ENCODE measurements at regions not wholly inside any gene's neighbourhood (a gene's known extent, or its start where the extent isn't known, plus 50 kb on each side); places are given as distances from the start of the nearest gene placed in this dataset.

GRCh38 chr13:97111756-97112155 lies 110.4 kb upstream of the MBNL2 start:
- no peak for DNase-seq

GRCh38 chr13:97112446-97113152 lies 109.5 kb upstream of the MBNL2 start:
- DNase-seq, result no peak

GRCh38 chr13:97113231-97114001 lies 108.7 kb upstream of the MBNL2 start:
- no peak for DNase-seq

DNA sequence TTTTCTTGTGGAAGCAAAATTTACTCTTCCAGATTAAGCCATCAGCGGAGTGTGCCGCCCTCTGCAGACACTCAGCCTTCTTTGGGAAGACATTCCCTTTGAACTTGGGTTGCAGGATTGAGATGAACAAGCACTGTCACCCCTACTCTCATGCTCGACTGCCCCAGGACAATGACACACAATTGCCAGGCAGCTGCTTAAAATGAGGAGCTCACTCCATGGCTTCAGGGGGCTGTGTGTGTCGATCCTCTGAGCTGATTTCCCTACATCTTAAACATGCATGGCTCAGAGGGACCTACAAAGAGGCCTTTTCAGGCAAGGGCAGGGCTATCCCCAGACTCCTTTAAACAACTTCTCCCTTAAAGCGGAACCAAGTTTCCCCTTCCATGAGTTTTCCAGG lies 107.5 kb upstream of the MBNL2 start:
- DNase-seq, result no peak

DNA sequence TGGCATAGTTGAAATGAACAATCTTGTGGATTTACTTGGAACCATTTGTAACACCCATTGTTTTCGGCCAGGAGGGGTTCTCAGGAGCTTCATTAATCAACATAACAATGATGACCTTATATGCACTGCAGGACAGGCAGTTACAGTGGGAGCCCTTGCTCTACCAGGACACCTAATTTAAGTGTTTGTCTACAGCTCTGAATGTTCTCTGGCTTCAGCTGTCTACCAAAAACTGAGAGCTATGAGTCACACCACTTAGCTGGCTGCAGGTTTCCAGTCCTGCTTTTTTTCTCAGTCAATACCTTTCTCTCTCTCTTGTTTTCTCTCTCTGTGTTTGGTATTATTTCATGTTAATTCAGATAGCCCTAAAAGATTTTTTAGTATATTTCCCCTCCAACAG lies 105.4 kb upstream of the MBNL2 start:
- DNase-seq, result peak; percentile 73

GRCh38 chr13:97117388-97117910 lies 104.7 kb upstream of the MBNL2 start:
- peak; percentile 1 for DNase-seq

DNA sequence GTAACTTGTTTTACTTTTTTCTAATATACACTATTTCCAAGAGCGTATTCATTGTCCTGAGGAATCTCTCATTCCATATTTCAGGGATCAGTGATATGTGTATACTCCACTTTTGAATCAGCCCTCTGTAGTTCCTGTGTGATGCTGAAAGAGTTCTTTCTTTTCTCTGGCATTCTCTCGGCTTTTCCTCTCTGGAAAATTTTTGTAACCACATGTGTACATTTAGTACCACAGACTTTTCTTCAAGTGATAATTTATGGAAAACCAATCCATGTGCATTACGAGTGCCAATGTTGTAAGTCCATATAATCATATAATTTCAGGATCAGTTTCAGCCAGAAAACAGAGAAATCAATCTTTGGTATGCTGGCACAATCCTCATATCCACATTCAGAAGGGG lies 102.2 kb upstream of the MBNL2 start:
- no peak for DNase-seq

DNA sequence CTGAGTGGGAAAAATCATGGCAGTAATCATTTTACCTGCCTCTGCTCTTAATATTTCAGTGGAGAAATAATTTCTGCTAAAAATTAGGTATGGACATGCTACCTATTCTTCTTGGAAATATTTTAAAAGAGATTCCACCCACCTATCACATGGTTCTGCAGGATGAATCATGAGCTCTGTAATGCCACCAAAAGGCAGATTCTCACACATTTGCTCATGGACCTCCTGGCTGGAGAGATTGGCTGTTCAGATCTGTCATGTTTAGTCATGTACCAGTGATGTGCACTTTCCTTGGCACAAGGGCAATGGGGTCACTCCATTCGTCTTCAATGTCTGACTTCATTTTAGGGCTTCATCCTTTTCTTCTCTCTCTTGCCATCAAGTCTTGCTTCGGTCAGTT lies 101.8 kb upstream of the MBNL2 start:
- no peak for DNase-seq

DNA sequence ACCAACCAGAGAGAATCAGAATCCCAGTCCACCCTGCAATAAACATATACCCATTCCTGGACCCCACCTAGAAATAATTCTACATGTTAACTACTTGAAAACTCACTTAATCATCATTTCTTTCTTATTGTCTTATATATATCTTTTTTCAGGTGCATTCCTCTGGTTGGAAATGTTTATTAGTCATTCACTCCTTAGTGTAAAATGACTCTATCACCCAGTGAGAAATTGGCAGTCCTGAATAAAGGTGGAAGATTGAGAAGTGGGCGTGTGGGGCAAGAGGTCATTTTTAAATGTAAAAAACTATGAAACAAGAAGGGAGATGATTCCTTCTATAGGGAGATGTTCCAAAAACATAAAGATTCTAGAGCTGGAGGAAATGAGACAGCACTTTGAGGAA lies 101.2 kb upstream of the MBNL2 start:
- no peak for DNase-seq

GRCh38 chr13:97121894-97122293 lies 100.2 kb upstream of the MBNL2 start:
- no peak for DNase-seq

DNA sequence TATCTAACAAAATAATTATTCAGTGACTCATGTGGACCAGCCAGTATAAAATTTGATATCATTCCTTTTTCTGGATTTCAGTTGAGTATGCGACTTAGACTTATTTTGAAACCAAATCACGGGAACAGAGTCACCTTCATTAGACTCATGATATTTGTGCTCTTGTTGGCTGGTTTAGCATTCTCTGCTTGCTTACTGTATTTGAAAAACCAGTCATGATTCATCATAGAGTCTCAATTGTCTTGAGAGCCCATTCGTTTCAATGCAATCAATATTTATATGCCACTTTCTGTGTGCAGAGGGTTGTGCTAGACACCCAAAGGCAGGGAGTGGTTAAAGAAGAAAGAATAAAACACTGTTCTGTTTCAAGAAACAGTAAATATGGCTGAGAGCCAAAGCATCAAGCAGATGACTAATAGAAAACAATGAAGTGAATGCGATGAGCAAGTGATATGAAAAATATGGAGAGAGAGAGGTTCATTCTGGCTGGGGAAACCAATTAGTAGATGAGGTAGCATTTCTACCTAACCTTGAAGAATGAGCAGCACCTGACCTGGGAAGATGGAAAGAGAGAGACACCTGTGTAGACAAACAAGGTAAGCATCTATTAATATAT lies 99.6 kb upstream of the MBNL2 start:
- DNase-seq, result peak; percentile 29

- DNase-seq, result no peak
Observed at GRCh38 chr13:97124206-97124605, 97.9 kb upstream of the MBNL2 start.

DNA sequence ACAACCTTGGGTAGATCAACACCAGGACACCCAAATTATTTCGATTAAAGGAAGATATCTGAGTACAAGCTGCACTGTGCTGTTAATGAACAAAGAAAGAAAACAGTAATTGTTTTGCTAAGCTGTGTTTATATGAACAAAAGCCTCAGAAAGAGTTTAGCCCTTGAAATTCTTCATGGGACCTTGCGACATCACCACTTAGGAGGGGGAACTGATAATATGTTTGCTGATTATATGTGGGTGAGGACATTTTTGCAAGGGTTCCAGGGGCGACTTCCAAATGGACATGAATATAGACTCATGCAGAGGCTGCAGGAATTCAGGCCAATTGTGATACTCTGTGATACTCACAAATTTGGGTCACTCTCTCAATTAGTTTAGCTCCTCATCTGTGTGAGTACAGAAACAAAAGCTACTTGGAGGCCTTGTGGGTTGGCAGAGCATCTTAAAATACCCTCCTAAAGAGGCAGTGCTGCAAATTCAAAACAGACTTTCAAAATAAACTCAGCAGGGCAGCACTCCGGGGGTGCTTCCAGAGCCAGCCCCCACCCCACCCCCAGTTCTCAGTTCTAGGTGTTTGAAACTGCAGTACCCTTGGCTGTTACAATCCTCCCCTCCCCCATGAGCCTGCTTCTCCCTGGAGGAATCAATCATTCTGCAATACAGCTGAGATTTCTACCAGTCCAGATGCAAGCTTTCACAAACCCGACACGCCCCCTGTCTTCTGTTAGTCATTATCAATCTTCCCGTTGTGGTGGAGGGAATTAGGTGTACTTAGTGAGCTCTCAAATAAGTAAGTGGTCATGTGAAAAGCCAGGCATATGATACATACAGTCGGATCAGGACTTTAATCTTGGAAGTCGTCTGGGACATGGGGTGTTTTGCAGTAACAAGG lies 97.0 kb upstream of the MBNL2 start:
- DNase-seq, result peak; percentile 12

- DNase-seq, result peak; percentile 27
Observed at GRCh38 chr13:97125810-97126738, 96.1 kb upstream of the MBNL2 start.

GRCh38 chr13:97127842-97128241 lies 94.3 kb upstream of the MBNL2 start:
- DNase-seq, result no peak

- no peak for DNase-seq
Observed at GRCh38 chr13:97130190-97130589, 91.9 kb upstream of the MBNL2 start.

- no peak for DNase-seq
Observed at GRCh38 chr13:97131447-97131846, 90.7 kb upstream of the MBNL2 start.

DNA sequence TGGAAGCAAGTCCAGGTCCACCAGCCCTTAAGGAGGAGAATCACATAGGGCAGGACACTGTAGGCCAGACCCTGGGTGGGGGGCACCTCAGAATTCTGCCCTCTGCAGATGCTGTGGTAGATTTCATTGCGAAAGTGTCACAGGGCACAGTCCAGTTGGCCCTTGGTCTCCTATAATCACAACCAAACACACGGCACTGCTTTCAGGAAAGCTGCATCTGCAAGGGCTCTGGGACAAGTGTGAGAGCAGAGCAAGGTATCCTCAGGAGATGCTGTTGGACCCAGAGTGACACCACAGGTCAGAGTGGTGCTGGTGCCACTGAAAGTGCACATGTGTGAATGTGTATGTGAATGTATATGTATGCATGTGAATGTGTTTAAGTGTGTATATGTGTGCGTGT lies 88.6 kb upstream of the MBNL2 start:
- no peak for DNase-seq

- peak; percentile 82 for DNase-seq
Observed at GRCh38 chr13:97133955-97134354, 88.2 kb upstream of the MBNL2 start.

- DNase-seq, result no peak
Observed at GRCh38 chr13:97134364-97135095, 87.6 kb upstream of the MBNL2 start.

DNA sequence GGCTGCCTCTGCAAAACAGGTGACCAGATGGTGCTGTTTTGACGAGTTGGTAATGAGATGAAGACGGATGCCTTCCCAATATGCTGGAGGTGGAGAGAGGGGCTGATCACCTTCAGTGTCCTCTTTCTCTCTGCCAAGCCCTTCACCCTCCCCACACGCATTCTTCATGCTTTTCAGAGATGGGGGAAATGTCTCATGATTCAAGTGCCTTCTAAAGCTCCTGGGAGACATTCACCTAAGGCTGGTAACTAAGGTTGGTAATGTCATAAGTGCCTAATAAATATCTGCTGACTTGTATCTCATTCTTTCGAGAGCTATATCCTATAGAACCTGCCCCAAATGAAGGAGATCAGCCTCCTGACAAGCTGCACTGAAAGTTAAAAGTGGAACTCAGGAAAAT lies 86.2 kb upstream of the MBNL2 start:
- no peak for DNase-seq
